PC-9 (cell line): ENCODE measurements at regions not wholly inside any gene's neighbourhood (a gene's known extent, or its start where the extent isn't known, plus 50 kb on each side); places are given as distances from the start of the nearest gene placed in this dataset.

Source experiments
- CTCF ChIP-seq: fragments of 200-600 bp; sonication (generic); conservative IDR thresholded peaks from 2 replicates; pipeline ENCODE4 v1.6.1; 2017; ENCODE audit warnings: mixed run types, antibody characterized with exemption, mild to moderate bottlenecking, moderate library complexity
- EZH2 ChIP-seq: fragments of 200-600 bp; sonication (generic); IDR thresholded peaks from 2 replicates; pipeline ENCODE4 v1.8.0; 2017; ENCODE audit warnings: antibody characterized with exemption, low read depth

DNA sequence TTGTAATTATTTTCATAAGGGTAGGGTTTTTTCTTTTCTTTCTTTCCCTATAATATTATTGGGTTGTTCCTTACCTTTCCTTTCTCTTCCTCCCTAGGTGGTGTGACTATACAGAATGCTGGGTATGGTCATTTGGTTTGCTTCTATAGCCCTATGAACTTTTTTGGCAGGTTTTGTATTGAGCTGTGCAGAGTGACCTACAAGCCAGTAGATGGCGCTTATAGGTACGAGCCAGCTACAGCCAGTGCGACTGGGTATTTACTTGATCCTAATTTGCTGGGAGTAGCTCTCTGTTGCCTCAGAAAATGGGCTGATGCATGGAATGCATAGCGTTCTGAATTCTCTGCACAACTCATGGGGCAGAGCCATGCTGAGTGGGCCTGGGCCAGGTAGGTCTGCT is 423.3 kb downstream of the MAGEE1 start:
- TF ChIP-seq CTCF (peak; percentile 42; the same call in 1 of the 2 replicates), EZH2 (no peak)
